Neural progenitor cell (in vitro differentiated cells): ENCODE measurements at regions not wholly inside any gene's neighbourhood (a gene's known extent, or its start where the extent isn't known, plus 50 kb on each side); places are given as distances from the start of the nearest gene placed in this dataset.

Experiments
- CTCF ChIP-seq: fragments of 200-600 bp; sonication (generic); IDR thresholded peaks from 2 replicates; pipeline ENCODE4 v1.5.1; 2017; ENCODE audit warnings: antibody characterized with exemption, mild to moderate bottlenecking
- EZH2 ChIP-seq: fragments of 200-600 bp; sonication (generic); IDR thresholded peaks from 2 replicates; pipeline ENCODE4 v1.6.1; 2017; ENCODE audit warnings: antibody characterized with exemption, mild to moderate bottlenecking, moderate library complexity
- EZH2phosphoT487 ChIP-seq: fragments of 200-600 bp; sonication (generic); IDR thresholded peaks from 2 replicates; pipeline ENCODE4 v1.6.1; 2017; ENCODE audit warnings: antibody characterized with exemption

- TF ChIP-seq CTCF: no peak
- no peak for TF ChIP-seq EZH2phosphoT487
- no peak for TF ChIP-seq EZH2
These were observed 231.3 kb upstream of the TET2 start for GRCh38 chr4:104915373-104915772.
